HG03135 (cell line): ENCODE measurements at regions not wholly inside any gene's neighbourhood (a gene's known extent, or its start where the extent isn't known, plus 50 kb on each side); places are given as distances from the start of the nearest gene placed in this dataset.

Experiments used
- ATAC-seq: cut with Tn5 transposase; IDR thresholded peaks from one replicate; pipeline ENCODE4 v1.9.1; 2021; ENCODE audit warnings: mild to moderate bottlenecking, moderate library complexity; ENCODE audit not compliant: unreplicated experiment

DNA sequence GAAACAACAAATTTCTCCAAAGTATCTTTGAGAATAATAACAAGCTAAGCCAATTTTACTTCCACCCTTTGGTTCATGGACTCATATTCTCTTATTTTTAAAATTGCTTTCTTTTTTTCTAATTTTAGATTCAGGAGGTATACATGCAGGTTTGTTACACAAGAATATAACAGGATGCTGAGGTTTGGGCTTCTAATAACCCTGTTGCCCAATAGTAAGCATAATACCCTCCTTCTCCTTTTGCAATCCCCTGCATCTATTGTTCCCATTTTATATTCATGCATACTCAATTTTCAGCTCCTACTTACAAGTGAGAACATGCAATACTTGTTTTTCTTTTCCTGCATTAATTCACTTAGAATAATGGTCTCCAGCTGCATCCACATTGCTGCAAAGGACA, 202.3 kb upstream of the FSTL5 start:
- ATAC-seq, result no peak

DNA sequence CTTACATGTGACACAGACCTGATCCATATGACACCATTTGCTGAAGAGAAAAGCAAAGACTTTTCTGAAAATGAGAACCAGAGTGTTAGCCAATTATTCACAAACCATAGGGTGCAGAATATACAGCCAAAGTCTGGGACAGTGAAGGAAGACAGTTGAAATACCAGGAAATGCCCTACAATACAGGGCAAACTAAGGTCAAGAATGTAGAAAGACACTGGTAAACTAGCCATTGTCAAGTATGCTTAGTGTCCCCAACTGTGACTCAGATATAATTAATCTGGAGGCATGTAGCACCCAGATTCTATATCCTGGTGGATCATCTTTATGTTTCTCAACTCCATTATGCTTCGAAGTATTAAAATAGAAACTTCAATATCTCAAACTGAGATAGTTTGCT, 200.9 kb upstream of the FSTL5 start:
- ATAC-seq, result no peak

DNA sequence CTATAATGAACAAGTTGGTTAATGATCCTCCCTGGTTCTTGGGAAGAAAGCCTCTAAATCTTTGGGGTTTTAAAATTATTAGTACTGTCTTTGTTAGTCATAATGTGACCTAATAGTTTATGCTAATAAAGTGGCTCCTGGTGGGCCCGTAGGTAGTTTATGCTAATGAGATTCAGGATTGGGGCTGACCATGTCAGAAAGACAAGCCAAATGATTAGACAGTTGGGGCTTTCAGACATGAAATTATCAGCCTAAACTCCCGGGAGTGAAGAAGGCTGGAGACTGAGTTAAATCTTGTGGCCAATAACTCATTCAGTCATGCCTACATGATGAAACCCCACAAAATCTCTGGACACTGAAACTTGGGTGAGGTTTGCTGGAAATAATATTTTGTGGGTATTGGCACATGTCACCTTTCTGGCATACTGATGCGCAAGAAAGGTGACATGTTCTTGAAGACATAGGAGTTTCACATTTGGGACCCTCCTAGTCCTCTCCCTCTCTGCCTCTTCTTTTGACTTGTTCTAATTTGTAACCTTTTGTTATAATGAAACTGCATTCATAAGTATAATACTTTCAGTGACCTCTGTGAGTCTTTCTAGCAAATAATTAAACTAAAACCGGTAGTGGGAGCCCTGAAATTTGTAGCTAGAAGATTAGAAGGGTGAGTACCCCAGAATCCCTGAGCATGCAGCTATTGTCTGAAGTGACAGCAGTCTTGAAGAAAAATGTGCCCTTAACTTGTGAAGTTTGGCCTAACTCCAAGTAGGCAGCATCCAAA, 196.8 kb upstream of the FSTL5 start:
- no peak for ATAC-seq

DNA sequence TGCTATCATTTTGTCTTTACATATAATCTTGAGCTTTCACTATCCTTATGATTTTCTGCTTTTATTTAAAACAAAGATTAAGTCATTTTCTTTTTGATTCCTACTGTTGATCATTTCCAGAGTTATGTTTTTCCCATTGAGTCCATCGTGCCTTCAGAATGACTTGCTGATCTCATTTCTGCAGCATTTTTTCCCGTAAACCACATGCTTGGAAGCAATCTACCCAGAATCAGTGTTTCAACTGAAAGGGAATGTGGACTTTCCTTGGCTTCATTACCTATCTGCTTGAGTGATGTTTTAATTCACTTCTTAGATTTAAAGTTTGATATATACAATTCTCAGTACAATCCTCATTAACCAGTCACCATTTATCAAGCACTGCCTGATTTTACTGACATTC, 192.4 kb upstream of the FSTL5 start:
- ATAC-seq, result no peak

DNA sequence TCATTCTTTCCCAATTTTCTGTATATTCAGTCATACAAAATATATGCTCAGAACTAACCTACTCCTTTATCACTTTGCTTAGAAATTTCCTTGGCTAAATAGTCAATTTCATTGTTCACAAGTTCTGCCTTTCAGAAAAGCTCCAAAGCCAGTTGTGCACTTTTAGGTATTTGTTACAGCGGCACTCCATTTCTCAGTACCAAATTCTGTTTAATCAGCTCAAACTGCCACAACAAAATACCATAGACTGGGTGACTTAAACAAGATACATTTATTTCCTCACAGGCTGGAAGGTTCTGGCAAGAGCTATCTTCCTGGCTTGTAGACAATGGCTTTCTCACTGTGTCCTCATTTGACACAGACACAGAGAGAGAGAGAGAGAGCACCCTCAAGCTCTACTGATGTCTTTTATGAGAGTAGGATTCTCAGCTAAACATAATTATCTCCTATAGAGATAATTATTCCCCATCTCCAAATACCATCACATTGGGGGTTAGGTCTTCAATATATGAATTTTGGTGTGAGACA, 188.8 kb upstream of the FSTL5 start:
- ATAC-seq, result no peak

DNA sequence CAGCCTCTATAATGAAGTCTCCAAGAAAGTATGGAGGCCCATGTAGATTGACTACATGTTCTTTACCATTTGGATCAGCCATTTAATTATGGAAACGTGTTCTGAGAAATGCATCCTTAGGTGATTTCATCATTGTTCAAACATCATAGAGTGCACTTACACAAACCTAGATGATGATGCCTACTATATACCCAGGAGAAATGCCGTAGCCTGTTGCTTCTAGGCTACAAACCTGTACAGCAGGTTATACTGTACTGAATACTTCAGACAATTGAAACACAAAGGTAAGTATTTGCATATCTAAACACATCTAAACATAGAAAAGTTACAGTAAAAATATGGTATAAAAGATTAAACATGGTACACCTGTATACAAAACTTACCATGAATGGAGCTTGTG, 186.5 kb upstream of the FSTL5 start:
- ATAC-seq, result no peak

DNA sequence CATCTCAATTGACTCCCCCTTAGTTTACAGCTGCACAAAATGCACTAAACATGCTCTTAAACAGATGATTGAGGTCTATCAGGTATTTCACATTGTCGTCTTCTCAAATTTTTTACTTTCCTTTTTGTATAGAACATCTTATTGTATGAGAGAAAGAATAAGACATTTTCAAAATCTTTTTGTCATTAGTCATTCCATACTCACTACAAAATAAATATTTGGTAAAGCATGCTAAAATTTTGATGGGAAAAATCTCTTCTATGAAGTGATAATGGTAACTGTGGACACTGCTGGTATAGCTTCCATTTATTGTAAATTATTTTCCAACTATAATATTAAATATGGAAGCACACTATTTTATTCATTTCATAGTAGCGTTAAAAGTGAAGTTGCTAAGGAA, 185.6 kb upstream of the FSTL5 start:
- no peak for ATAC-seq

DNA sequence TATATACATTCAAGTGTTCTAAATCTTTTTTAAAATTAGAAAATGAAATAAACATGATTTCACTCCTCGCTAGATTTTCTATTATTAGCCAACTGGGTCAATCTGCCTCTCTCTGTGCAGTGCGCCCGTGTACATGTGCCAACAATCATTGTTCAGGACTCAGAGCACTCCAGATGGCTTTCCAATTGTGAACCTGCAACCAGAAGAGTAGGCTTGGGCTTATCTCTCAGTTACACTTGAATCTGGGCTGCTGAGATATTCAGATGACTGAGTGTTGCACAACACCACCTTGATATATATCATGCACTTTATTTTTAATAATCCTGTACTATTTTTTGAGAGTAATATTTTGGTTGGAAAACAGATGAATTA, 184.0 kb upstream of the FSTL5 start:
- no peak for ATAC-seq

DNA sequence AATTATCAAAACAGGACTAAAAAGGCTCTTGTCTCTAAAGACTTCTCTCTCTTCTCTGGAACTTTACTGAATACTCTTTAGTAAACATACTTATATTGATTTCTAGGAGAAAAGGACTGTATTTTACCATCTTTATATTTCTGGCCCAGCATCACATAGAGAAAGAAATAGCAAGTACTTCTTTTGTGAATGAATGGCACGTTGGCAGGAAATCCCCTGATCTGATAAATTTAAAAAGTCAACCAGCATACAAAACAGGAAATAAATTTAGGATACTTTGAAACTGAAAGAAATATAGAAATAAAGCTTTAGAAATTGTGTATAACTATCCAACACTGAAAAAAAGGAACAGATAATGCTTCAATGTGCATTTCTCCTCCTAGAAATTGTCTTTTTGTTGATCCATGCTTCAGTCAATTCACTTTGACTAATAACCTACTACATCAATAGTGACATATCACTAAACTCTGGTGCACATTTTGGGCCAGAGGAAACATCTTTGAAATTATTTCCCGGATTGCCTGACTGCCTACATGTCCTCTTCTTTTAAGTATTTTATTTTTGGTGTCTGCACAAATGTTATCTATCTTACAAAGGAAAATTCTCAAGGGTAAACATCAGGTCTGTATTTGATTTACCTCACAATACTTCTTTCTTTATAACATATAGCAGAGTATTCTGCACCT, 183.5 kb upstream of the FSTL5 start:
- ATAC-seq, result no peak

DNA sequence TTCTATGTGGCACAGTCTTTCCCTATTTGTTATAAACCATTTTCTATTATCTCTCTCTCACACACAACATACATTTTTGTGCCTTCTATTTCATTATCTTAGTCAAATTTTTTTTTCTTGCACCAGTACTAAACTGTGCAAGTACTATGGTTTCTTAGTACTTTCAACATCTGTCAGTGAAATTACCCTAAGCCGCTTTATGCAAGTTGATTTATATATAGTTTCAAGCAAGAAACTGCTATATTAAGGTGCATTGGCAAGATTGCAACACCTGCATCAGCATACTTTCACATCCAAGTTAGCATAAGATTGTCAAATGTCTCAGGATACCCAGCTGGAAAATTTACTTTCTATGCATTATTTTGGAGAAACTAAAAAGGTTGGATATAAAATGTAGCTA, 180.2 kb upstream of the FSTL5 start:
- no peak for ATAC-seq

DNA sequence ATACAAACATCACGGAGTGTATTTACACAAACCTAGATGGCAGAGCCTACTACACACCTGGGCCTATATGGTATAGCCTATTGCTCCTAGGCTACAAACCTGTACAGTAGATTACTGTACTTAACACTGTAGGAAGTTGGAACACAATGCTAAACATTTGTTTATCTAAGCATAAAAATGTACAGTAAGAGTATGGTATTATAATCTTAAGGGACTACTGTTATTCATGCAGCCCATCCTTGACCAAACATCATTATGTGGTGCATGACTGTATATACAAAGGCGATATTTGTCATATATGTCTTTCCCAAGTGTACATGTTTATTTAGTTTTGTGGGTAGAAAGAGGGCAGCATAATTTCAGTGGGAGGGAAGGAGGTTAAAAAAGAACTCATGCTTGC, 177.7 kb upstream of the FSTL5 start:
- ATAC-seq, result no peak

DNA sequence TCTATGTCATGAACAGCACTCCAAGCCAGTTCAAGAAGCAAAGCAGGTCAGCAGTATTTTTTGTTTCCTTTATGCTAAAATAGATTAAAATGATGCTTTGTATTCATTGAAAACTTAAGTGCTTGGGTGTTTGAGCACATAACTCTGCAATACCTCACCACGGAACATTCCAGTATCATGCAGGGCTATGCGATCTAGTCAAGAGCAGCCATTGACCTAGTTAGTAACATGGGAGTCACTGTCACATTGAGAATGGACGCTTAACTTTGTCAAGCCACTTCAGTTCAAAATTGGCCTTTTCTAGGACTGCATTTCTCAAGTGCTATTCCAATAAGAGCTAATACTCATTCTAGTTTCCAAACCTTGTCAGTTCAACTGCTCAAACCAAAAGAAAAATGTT, 160.1 kb upstream of the FSTL5 start:
- no peak for ATAC-seq

DNA sequence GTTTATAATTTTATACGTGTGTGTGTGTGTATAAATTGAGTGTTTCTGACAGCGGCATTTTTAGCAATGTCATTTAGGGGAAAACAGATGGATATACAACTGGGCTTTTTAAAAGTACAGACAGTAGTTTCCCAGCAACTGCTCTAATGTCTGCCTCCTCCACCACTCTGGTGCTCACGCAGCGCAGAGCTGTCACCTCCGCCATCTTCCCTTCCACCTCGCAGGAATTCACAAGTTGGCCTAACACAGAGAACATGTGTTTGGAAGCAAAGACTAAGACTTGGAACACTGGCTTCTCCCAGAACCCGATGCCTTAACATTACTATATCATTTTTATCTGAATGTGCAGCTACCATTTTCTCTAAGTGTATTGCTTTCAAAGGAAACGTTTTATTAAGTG, 158.3 kb upstream of the FSTL5 start:
- no peak for ATAC-seq

DNA sequence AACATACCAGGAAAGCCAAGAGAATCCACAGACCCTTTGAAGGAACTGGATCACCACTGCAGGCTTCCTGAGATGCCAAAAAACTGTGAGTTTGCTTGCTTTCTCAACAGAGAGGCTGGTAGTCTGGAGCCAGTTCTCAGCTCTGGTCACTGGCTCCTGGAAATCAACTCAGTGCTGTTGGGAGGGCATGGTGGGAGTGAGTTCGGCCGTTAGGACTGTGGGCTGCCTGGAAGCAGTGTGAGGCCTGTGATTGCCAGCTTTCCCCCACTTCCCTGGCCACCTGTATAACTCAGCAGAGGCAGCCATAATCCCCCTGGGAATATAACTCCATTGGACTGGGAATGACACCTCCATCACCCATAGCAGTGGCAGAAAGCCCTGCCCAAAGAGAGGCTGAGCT, 122.0 kb upstream of the FSTL5 start:
- no peak for ATAC-seq

DNA sequence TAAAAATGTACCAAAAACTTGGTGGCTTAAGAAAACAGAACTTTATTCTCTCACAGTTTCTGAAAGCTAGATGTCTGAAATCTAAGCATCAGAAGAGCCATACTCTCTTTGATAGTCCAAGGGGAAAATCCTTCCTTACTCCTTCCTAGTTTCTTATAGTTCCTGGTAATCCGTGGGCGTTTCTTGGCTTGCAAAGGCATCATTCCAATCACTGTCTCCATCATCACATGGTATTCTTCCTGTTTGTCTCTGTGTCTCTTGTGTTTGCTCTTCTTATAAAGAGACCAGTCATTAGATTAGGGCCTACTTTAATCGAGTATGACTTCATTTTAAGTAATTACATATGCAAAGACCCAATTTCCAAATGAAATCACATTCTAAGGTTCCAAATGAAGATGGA, 118.9 kb upstream of the FSTL5 start:
- ATAC-seq, result no peak

DNA sequence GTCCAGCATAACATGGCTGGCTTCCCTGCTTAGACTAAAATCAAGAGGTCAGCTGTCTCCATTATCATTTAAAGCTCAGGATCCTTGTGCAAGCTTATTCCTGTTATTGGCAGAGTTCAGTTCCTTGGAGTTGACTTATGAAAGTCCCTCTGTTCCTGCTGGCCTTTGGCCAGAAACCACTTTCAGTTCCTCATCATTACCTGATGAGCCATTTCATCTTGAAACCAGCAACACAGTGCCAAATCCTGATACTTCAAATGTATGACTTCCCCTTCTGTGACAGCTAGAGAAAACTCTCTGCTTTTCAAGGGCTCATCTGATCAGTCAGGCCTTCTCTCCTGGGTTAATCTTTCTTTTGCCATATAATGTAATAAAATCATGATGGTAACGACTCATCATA, 110.6 kb upstream of the FSTL5 start:
- ATAC-seq, result peak; percentile 89

DNA sequence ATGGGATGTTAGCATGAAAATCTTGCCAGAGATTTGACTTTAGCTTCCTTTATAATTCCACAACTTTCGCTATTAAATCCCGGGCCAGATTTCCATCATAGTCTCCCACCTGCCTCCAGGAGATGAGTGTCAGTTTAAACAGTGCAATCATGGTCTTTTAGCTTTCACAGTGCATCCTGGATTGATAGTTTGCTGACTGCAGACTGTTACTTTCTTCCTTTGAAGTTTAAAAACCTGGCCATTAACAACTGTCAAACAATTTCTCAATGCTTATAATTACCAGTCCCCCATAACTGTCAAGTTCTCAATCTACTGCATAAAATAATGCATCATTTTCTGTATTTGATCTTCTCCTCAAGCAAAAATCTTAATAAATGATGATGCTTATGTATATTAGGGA, 108.4 kb upstream of the FSTL5 start:
- ATAC-seq, result no peak

DNA sequence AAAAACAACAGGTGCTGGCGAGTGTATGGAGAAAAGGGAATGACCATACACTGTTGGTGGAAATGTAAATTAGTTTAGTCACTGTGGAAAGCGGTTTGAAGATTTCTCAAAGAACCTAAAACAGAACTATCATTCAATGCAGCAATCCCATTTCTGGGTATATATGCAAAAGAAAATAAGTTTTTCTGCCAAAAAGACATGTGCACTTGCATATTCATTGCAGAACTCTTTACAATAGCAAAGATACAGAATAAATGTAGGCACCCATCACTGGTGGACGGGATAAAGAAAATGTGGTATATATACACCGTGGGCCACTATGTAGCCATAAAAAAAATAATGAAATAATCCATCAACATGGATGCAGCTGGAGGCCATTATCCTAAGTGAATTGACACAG, 105.1 kb upstream of the FSTL5 start:
- no peak for ATAC-seq

DNA sequence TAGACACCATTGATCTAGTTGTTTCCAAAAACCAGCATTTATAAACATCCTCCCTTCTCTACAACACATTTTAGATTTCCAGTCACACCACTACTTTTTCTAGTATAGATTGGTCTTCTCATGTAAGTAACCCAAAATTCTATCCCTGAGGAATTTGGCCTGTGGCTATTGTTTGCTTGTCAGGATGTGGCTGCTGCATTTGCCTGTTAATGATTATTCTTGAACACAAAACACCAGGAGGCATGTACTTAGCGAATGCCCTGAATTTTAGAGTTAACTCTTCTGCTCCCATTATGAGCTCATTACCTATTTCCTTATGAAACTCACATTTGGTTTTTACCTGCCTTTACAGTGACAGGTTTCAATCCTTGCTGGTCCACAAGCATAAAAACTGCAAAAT, 102.0 kb upstream of the FSTL5 start:
- no peak for ATAC-seq

DNA sequence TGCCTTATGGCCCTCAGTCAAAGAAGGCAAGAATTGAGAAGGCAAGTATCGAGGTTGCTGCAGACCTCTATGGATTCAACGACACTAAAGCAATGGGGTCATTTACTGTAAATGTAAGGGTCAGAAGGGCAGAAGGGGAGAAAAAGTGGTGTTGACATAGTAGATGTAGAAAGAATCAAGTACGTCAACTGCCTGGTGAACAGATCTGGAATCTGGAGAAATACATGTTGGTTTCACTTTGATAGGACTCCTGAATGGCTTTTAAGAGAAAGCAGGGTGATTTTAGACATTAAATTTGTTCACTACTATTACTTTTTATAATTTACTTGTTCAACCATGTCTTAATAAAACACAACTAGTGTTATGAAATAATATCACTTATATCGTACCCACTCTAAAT, 81.3 kb upstream of the FSTL5 start:
- ATAC-seq, result no peak

DNA sequence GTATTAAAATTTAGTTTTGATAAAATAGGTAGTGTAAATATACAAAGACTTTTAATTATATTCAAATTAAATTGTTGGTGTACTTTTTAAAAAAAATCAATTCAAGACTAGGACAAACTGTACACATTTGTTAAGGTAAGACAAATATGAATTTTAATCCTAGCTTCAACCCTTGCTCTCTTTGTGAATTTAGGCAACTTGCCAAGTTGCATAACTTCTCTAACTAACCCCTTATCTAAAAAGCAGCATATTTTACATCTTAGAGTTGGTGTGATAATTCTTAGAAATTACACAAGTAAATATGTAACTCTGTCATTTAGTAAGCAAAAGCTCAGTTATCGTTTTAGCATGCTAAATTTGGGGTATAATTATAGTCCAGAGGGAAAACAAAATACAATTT, 78.1 kb upstream of the FSTL5 start:
- no peak for ATAC-seq

DNA sequence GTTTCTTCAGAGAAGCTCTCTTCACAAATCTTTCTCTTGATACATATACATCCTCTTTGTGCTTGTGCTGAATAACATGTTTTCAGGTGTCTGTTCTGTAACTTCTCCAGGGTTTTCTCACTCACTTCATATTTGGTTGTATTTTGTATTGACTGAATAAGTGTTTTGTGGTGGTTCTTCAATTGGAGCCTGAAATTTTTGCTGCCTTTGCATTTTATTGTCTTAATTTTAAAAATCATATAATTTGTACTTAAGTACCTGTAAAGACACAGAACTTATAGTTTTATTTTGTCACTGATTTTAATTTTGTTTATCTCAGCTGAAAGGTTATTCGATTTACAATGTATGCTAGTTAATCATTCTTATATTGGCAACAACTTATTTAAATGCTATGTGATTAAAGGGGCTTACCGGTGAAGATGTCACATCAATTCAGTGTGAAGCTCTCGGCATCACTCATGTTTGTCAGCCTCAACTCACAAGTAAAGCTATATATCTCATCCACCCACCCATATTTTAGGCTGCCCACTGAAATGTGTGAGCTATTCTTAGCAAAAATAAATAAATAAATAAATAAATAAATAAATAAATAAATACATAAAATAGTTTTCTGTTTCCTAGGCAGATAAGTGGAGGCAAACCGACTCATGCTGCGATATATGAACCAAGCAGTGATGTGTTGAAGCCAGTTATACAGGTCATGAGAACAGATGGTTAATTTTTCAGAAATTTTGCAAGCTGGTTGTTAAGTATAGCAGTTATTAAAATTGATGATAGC, 76.4 kb upstream of the FSTL5 start:
- no peak for ATAC-seq
